CD4-positive, alpha-beta T cell treated with Interleukin-21 for 1 hour (primary cell): ENCODE measurements at regions not wholly inside any gene's neighbourhood (a gene's known extent, or its start where the extent isn't known, plus 50 kb on each side); places are given as distances from the start of the nearest gene placed in this dataset.

Source experiments
- DNase-seq: peaks from one replicate; pipeline ENCODE4 v3.0.0-alpha.2; 2020

DNA sequence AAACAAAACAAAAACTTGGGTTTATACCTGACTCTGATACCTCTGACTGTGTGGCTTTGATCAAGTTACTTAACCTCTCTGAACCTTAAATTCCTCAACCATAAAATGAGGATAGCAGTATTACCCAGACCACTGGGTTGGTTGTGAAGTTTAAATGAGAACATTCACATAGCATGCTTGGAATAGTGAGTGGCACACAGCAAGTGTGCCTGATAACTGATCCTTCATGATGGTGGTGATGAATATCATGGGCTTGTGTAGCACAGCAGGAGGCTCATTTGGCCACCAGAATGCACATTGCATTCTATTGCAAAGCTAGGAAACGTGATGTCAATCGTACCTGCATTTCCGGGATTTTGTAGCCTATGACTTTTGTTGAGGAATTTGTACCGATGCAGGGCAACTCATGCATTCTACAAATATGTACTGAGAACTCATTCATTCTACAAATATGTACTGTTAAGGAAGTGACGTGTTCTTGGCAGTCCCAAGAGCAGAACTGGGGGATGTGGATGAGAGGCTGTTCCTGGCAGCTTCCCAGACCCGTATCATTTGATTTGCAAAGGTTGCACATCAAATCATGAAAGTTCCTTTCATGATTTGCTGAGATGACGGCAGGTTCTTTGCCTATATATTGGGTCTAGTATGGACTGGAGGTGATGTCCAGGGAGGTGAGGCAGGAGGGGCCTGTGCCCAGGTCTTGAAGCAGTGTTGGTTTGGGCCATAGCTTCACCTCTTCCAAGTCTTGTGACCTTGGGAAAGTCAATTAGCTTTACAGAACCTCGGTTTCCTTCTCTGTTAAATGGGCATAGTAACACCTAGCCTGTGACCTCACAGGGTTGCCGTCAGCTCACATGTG, 94.6 kb upstream of the SMNDC1 start:
- DNase-seq, result no peak

DNA sequence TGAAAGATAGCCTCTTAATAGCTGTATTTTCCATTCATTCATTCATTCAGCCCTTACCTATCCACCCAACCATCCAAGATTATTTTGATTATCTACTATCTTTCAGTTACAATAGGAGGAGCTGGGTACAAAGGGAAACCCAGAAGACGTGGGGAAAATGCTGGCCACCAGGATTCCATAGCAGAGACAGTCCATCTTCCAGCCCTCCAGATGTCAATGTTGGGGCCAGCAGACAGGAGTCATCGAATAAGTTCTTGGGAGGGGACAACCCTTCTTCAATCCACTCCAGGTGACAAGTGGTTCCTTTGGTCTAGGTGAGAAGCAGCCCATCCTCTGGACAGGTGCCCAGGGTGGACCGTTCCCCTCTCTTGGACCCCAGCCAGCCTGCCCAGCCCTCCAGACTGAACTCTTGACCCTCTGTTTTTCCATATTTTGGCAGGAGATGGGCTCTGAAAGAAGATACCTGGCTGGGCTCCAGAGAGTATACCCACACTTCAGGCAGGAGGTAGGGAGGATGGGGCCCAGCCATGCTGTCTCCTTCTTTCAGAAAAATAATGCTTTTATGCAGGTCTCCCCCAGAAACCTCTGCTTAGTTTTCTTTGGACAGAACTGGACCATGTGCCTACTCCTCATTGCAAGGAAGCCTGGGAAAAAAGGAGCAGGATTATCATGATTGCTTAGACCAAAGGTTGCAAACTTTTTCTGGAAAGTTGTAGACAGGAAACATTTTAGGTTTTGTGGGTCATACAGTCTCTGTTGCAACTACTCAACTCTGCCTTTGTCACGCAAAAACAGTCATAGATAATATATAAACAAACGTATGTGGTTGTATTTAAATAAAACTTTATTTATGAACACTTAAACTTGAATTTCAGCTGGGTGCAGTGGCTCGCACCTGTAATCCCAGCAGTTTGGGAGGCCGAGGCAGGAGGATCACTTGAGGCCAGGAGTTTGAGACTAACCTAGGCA, 95.5 kb upstream of the SMNDC1 start:
- no peak for DNase-seq

DNA sequence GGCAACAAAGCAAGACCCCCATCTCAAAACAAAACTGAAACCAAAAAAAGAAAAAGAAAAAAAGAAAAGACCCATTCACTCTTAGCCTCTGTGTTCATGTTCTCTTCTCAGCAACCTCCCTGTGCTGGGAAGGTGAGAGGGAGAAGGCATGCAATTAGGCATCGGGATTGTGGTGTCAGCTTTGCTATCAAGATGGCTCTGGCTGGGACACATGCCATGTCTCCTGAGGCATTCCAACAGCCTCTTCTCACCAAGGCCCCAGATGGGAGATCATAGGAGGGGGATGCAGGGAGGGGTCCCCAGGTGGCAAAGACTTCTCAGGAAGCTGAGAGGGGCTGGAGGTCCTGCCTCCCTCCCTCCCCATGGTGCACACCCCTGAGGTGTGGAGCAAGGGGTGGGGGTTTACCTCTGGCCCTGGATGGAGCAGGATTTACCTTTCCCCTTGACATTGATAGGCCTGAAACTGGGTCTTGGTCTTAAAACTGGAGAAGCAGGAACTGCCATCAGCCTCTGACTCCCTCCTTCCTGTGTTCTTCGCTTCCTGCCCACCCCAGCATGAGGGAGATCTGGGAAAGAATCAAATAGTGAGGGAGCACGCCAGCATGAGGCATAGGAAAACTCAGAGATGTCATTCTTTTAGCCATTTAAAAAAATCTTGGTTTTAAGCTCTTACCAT, 96.2 kb upstream of the DUSP5 start:
- no peak for DNase-seq

DNA sequence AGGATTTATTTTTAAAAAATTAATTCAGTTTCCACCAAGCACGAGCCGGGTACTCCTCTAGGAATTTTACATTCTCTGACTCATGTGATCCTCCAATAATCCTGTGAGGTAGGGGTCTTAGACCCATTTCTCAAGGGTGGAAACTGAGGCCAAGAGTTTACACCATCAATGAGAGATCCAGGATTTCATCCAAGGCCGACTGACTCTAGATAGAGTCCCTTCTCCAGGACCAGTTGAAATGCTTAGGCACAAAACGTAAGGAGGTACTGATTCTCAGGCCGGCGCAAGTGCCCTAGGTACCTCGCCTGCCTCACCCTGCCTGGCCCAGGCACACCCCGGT, 95.7 kb upstream of the DUSP5 start:
- no peak for DNase-seq

DNA sequence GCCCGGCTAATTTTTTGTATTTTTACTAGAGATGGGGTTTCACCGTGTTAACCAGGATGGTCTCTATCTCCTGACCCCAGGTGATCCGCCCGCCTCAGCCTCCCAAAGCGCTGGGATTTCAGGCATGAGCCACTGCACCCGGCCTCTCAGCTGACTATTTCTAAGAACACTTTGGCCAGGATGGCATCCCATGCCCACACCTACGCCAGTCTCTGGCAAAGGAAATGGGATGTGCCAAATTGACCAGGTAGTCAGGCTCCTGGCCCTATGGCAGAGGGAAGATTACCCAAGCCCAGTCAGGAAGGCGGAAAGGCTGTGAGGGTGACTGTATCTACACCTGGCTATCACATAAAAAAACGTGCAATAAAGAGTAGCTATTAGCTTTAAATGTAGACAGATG, 94.1 kb upstream of the DUSP5 start:
- no peak for DNase-seq

DNA sequence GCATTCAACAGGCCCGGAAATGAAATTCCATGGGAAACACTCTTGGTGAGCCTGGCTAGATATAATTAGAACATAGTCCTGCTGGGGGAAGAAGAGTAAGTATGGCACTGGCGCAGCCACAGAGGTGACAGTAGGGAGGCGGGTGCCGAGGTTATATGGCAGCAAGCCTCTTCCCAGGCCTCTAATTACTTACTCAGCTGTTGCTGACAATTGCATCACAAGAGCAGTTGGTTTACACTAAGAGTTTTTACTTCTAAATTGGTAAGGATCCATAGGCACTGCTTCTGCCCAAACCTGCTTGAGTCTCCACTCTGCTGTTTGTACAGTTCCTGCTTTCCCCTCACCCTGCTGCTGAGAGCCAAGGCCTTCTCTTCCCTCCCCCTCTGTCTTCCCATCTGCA, 93.3 kb upstream of the DUSP5 start:
- DNase-seq, result no peak

DNA sequence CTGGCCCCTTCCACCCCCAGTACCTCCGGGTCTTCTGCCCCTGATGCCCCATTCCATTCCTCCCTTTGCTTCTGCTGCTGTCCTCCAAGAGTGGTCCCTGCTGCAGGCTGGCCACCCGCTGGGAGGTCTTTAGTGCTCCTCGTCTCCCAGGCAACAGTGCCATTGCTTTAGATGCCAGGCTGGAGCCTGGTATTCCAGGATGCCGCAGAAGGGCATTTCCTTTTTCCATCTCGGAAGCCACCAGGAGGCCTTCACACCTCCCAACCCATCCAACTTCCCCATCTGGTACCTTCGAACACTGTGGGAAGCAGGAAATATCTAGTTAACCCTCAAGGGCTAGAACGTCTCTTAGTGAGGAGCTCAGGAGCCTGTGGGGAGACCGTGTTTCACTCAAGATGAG, 92.9 kb upstream of the DUSP5 start:
- no peak for DNase-seq

DNA sequence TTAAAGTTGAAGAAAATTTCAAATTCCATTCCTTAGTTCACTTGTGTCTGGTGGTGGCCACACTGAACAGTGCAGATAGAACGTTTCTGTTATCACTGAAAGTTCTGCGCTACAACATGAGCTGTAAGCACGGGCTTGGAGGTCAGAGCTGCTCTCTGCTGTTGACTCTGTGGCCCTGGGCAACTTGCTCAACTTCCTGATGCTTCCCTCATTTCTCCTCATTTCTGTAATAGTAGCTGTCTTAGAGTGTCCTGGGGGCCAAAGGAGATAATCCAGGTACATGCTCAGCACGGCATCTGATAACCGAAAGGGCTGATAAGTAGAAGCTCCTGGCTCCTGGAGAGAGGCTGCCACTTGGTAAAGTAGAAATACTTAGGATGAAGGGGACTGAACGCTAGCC, 92.3 kb upstream of the DUSP5 start:
- DNase-seq, result no peak

DNA sequence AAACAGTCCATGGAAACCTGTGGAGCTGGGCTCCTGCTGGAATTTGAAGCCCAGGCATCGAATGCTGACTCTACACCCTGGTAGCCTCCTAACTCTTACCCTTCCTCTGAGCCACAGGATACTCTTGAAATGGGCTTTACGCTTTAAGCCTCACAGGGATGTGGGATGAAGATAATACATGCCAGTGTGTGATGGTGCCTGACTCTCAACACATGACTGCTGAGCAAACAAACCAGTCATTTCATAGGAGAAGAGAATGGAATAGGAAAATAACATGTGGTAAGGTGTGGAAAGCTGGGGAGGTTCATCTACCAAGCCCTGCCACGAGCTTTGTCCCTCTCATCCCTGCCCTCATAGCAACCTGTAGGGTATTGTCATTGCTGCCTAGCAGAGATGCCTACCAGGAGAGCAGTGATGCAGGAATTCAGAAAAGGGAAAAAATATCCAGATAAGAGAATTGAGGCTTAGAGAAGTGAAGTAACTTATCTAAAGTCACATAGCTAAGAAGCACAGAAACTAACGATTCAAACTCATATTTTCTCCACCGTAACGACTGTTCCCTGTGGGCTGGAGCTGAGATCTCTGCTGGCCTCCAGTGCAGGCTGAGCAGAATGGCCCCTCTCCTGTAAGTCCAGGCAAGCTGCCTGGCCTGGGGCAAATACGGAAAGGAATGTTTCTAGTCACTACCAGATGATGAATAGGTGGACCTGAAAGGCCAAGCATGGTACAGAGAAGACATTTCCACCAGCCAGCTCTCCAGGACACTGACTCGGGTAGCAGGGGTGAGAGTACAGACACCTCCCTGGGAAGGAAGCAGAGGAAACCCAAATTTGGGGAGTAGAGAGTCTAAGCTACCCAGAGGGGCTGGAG, 90.2 kb upstream of the DUSP5 start:
- no peak for DNase-seq

DNA sequence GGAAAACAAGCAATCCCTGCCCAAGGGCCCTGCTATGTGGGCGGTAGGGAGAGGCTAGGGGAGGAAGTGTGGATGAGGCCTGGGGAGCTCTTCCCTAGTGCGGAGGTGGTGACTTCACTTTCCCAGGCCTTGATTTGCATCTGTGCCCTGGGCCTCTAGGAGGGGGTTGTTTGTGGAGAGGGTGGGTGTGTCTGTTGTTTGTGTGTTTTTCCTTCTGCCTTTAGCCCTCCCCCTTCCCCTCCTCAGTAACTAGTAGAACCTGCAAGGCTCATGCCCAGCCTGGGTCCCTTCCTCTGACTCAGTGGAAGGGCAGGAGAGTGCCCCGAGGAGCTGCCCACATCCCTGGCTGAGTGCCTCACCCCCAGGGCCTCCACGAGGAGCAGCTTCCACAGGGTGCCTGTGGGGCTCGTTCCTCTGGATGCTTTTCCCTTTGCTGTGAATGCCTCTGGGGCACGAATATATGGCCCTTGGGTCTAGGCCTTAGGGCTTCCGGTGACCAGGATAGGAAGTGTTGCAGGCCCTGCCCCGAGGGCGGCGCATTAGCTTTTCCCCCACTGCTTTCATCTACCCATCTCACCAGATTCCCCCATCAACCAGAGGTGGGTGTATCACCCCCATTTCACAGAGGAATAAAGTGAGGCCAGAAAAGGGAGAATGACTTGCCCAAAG, 89.4 kb upstream of the DUSP5 start:
- no peak for DNase-seq

DNA sequence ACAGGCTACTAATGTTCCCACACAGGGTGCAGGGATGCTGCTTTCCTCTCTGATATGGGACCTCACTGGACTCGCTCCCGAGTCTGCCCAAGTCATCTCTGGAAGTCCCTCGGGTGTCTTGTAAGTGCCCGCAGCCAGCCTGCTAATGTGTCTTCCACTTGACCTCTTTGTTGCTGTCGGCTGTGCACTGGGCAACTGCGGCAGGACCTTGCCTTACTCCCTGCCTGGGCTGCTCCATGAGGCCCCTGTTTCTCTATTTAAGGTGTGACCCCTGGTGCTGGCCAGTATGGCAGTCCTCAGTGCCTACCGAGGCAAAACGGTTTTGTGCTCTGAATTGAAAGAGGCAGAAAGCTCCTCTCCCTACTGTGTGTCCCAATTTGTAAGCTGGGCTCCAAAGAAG, 88.8 kb upstream of the DUSP5 start:
- no peak for DNase-seq

DNA sequence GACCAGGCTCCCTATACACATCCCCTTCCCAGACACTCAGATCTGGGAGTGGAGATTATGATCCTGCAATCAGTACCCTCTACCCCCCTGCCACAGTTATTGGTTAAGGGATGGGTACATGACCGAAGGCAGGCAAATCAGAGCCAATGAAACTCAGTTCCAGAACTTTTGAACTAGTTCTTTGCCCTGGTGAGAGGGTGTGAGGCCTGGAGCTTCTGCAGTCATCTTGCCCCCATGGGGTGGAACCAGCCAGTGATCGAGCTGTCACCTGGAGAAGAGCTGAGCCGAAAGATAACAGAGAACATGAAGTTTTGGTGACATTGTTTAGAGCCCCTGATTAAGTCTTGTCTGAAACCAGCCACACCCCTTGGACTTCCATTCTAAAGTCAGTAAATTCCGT, 88.2 kb upstream of the DUSP5 start:
- DNase-seq, result no peak

DNA sequence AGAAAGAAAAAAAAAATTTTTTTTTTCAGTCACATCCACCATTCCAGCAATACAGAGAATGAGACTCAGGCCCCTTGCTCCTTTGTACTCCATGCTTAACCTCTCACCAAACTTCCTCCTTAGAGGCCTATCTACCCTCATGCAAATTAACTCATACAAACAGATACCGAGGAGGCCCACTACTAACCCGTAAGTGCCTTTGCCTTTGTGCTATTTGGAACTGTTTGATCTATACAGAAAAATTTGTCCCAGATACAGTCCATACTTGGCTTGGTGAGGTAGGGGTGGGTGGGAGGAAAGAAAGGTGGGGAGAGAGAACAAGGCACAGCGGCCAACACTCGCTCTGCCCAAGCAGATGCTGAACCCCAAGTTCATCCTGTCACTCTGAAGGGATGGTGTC, 87.8 kb upstream of the DUSP5 start:
- DNase-seq, result no peak

DNA sequence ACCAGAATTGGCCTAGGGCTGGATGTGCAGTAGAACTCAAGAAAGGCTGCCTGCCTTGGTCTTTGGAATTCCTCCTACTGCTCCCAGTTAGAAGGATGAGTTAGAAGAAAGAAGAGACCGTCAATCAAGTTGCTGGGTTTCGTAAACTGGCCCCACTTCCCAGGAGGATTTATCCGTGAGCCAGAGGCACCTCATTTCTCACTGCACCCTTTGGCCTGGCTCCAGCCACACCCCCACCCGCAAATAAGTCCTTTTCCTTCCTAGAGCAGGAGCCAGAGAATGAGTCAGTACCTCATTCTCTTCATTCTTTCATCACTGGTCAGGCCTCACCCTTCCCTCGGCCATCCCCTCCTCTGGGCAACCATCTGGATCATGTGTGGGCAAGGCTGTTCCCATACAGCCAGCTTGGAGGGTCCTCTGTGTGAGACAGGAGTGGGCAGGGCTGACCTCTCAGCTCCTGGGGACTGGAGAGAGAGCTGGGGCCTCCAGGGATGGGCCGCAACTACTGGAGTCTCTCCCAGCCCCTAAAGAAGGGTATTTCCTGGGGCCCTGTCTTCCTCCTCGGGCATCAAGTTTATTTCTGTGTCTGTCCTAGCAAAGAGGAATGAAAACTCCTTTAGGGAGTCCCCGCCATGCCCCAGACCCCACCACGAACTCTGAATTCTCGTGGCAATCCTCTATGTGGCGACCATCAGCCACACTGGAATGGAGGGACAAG, 87.2 kb upstream of the DUSP5 start:
- DNase-seq, result no peak

DNA sequence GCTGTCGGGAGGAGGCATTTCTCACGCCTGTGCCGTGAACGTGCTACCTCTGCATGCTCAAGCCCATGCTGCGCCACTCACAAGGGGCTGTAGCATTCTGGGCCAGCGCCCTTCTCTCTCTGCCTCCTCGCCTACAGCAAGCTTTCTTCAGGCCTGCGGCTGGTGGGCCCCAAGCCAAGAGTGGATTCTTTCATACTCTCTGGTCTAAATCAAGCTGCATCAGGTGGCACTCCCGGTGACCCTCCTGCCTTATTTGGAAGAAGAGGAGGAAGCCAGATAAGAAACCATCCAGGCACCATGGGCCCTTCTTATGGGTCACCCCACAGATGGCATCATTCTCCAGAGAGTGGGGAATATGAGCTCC, 86.7 kb upstream of the DUSP5 start:
- no peak for DNase-seq

DNA sequence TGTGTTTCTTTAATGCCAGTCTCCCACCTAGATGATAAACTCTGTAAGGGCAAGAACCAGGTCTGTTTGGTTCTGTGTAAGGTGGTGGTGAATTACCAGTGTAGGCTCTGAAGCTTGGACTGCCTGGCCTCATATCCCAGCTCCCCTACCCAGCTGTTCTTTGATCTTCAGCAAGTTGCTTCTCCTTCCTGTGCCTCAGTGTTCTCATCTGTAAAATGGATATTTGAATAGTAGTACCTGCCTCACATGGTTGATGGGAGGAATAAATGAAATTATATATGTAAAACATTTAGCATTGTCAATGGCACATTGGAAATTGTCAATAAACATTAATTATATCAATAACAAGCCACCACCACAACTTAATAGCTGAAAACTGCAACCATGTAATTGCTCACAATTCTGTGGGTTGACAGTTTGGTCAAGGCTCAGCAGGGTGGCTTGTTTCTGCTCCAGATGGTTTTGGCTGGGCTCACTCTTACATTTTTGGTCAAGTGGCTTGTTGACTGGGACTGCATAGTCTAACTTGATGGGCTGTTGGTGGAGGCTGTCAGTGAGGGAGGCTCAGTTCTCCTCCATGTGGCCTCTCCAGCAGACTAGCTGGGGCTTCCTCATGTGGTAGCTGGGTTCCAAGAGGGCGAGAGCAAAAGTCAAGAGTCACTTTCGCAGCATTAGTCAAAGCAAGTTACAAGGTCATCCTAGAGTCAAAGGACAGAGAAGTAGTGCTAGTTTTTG, 84.5 kb upstream of the DUSP5 start:
- peak; percentile 27 for DNase-seq

DNA sequence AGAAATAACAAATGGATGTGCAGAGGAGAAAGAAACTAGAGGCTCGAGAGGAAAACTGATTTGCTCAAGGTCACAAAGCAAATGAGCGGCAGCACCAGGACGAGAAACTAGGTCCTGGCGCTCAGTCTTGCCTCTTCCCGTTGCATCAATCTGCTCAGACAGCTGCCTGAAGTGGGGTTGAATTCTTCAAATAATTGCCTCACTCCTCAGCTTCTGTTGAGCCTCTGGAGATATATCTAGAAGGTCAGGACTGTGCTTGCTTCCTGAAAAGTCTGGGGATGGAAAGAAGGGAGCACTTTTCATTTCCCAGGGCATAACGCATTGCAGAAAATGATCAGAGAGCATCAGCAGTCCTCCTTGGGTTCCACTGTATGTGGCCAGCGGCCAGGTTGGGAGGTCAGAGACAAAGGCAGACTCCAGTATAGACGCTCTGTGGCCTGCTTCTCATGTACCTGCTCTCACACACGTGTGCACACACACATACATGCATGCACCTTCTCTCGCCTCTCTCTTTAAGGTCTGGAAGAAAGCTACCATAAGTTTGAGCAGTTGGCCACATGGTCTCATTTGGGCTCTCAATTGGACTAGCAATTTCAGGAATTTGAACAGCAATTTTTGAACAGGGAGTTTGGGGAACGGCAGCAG, 83.7 kb upstream of the DUSP5 start:
- no peak for DNase-seq

DNA sequence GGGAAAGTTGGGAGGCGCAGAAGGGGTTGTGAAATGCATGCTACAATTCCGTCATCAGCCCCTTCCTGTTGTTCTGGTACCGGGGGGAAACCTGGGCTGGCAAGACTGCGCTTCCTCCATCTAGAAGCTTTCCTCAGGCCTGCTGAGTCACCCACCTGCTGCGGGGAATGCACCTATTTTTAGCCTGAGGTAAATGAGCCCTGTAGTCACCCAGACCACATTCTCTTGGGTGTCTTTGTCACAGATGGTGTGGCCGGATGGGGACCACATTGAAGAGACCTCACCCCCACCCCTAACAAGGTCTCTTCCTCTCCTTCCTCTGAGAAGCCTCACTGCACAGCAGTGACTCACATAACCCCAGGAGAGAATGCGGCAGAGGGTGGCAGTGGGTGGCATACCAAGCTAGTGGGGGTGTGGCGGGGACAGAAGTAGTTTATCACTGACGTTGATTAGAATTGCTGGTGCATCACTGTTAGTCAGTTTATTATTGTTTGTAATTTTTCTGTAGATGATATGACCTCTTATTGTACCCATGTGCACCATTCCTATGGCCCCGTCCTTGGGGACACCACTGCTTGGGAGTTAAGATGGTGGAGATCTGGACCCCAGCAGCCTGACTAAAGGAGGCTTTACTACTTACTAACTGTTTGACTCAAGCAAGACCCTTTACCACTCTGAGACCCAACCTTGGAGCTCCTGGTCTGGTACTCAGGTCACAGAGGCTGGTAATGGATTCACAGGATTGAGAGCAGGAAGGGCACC, 83.0 kb upstream of the DUSP5 start:
- peak; percentile 93 for DNase-seq

DNA sequence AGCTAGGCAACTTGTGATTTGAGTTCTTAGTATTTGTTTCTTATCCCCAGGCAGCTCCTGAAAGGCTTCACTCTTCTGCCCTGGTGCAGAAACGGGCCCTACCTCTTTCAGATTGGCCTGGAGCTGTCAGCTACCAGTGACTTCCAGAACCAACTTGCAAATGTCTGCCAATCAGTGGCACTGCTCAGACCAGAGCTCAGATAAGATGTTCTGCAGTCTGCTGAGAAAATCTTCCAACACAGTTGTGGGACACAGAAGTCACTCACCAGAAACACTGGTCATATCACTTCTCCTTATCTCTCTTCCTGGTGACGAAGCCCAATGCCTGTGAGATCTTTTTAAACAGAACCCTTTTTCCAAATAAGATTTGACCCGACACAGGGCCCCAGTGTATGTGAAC, 81.9 kb upstream of the DUSP5 start:
- no peak for DNase-seq
